ENCODE measurements at regions not wholly inside any gene's neighbourhood (a gene's known extent, or its start where the extent isn't known, plus 50 kb on each side); places are given as distances from the start of the nearest gene placed in this dataset.

DNA sequence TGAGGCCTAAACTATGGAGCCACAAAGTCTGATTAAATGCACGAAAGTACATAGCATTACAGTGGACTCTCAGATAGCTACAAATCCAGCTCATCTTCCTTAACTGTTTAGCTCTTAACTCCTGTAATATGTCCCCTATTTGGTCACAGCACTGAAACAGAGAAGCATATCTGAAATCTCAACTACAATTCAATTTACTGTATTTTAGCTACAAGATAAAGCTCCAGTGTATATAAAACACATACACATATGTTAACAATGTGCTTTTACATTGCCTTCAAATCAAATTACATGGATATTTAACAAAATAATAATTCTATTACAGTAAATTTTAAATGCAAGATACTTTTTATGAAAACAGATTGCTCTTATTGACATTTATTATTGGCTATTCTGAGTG is 849.3 kb upstream of the PRMT6 start:
- no peak for TF ChIP-seq SRF (IDR thresholded peaks at IDR 0.05; ENCODE audit: low read depth in 2 of 2, low read length in 2 of 2)
- TF ChIP-seq BRCA1 (IDR thresholded peaks at IDR 0.05; ENCODE audit: low read depth, low read length) = no peak
- no peak for TF ChIP-seq CHD1 (IDR thresholded peaks at IDR 0.05; ENCODE audit: low read depth, low read length)
- TF ChIP-seq SP1 (IDR thresholded peaks at IDR 0.05; ENCODE audit: low read depth, low read length) = no peak
- no peak for TF ChIP-seq NFIC (IDR thresholded peaks at IDR 0.05; ENCODE audit: low read depth, low read length)
- TF ChIP-seq, protein P1, sequence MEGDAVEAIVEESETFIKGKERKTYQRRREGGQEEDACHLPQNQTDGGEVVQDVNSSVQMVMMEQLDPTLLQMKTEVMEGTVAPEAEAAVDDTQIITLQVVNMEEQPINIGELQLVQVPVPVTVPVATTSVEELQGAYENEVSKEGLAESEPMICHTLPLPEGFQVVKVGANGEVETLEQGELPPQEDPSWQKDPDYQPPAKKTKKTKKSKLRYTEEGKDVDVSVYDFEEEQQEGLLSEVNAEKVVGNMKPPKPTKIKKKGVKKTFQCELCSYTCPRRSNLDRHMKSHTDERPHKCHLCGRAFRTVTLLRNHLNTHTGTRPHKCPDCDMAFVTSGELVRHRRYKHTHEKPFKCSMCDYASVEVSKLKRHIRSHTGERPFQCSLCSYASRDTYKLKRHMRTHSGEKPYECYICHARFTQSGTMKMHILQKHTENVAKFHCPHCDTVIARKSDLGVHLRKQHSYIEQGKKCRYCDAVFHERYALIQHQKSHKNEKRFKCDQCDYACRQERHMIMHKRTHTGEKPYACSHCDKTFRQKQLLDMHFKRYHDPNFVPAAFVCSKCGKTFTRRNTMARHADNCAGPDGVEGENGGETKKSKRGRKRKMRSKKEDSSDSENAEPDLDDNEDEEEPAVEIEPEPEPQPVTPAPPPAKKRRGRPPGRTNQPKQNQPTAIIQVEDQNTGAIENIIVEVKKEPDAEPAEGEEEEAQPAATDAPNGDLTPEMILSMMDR (IDR thresholded peaks at IDR 0.05 in 2 of 3, conservative IDR thresholded peaks at IDR 0.05 in 1 of 3; ENCODE audit: control insufficient read depth in 2 of 3, extremely low read depth in 1 of 3, insufficient read depth in 1 of 3, low read depth in 3 of 3, low read length in 3 of 3) = no peak
- no peak for TF ChIP-seq CHD2 (IDR thresholded peaks at IDR 0.05; ENCODE audit: borderline replicate concordance, low read depth, low read length)
- TF ChIP-seq SMC3 (IDR thresholded peaks at IDR 0.05; ENCODE audit: borderline replicate concordance, low read length) = no peak
- no peak for TF ChIP-seq POLR2A (IDR thresholded peaks at IDR 0.05; ENCODE audit: low read depth, low read length)
- TF ChIP-seq, protein P2, sequence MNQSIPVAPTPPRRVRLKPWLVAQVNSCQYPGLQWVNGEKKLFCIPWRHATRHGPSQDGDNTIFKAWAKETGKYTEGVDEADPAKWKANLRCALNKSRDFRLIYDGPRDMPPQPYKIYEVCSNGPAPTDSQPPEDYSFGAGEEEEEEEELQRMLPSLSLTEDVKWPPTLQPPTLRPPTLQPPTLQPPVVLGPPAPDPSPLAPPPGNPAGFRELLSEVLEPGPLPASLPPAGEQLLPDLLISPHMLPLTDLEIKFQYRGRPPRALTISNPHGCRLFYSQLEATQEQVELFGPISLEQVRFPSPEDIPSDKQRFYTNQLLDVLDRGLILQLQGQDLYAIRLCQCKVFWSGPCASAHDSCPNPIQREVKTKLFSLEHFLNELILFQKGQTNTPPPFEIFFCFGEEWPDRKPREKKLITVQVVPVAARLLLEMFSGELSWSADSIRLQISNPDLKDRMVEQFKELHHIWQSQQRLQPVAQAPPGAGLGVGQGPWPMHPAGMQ (IDR thresholded peaks at IDR 0.05; ENCODE audit: borderline replicate concordance) = no peak
- no peak for TF ChIP-seq ATF7 (IDR thresholded peaks at IDR 0.05; ENCODE audit: low read depth)
- TF ChIP-seq CHD4 (IDR thresholded peaks at IDR 0.05) = no peak
- no peak for TF ChIP-seq CREM (IDR thresholded peaks at IDR 0.05; ENCODE audit: low read depth)
- no peak for TF ChIP-seq RCOR1 (conservative IDR thresholded peaks at IDR 0.05; ENCODE audit: low read depth, low read length)

All from GM12878 (cell line).